ENCODE measurements at regions not wholly inside any gene's neighbourhood (a gene's known extent, or its start where the extent isn't known, plus 50 kb on each side); places are given as distances from the start of the nearest gene placed in this dataset.
"Not testable (repeated sequence)": the region's sequence is repeated elsewhere in the genome, so short reads cannot be mapped to it uniquely, and the experiment has no call there.

GRCh38 chr9:40951876-40952494 is 176.5 kb downstream of the FOXD4L6 start:
- TF ChIP-seq CTCF (conservative IDR thresholded peaks at IDR 0.05; ENCODE audit: low read depth, low read length); EZH2 (IDR thresholded peaks at IDR 0.05; ENCODE audit: borderline replicate concordance, low read depth, low read length, poor library complexity, severe bottlenecking): not testable (repeated sequence)

Measured in A673 (cell line).